ENCODE measurements at regions not wholly inside any gene's neighbourhood (a gene's known extent, or its start where the extent isn't known, plus 50 kb on each side); places are given as distances from the start of the nearest gene placed in this dataset.
"Not testable (repeated sequence)": the region's sequence is repeated elsewhere in the genome, so short reads cannot be mapped to it uniquely, and the experiment has no call there.

GRCh38 chr1:90219166-90219871 is 224.4 kb downstream of the ZNF326 start:
- not testable (repeated sequence) for TF ChIP-seq CTCF (conservative IDR thresholded peaks at IDR 0.05 in 1 of 2, IDR thresholded peaks at IDR 0.05 in 1 of 2; ENCODE audit: extremely low read depth in 1 of 2, insufficient read depth in 1 of 2, low read depth in 1 of 2, low read length in 2 of 2); EZH2 (IDR thresholded peaks at IDR 0.05; ENCODE audit: borderline replicate concordance, low read length)

Measured in mammary epithelial cell (primary cell).